Peyer's patch (tissue), 4 donors: ENCODE measurements at regions not wholly inside any gene's neighbourhood (a gene's known extent, or its start where the extent isn't known, plus 50 kb on each side); places are given as distances from the start of the nearest gene placed in this dataset.

Experiments used
- POLR2A ChIP-seq, 2 donors: fragments of 450-650 bp; IDR thresholded peaks; one replicate each; pipeline ENCODE4 v1.5.1; 2017; ENCODE audit warnings: antibody characterized with exemption in 2 of 2, mild to moderate bottlenecking in 2 of 2, moderate library complexity in 2 of 2
- TF ChIP-seq, protein P1 (sequence below), 6 experiments: fragments of 450-650 bp in 4 of 6; fragments of 200-600 bp in 2 of 6; sonication (generic) in 1 of 6; IDR thresholded peaks; one replicate each; pipeline ENCODE4 v1.5.1; 2017 to 2019; ENCODE audit warnings: antibody characterized with exemption in 6 of 6, mild to moderate bottlenecking in 3 of 6, moderate library complexity in 1 of 6

GRCh38 chr20:40868551-40869217 lies 159.9 kb upstream of the TOP1 start:
- no peak for TF ChIP-seq POLR2A (IDR thresholded peaks at IDR 0.05)
- TF ChIP-seq, protein P1, sequence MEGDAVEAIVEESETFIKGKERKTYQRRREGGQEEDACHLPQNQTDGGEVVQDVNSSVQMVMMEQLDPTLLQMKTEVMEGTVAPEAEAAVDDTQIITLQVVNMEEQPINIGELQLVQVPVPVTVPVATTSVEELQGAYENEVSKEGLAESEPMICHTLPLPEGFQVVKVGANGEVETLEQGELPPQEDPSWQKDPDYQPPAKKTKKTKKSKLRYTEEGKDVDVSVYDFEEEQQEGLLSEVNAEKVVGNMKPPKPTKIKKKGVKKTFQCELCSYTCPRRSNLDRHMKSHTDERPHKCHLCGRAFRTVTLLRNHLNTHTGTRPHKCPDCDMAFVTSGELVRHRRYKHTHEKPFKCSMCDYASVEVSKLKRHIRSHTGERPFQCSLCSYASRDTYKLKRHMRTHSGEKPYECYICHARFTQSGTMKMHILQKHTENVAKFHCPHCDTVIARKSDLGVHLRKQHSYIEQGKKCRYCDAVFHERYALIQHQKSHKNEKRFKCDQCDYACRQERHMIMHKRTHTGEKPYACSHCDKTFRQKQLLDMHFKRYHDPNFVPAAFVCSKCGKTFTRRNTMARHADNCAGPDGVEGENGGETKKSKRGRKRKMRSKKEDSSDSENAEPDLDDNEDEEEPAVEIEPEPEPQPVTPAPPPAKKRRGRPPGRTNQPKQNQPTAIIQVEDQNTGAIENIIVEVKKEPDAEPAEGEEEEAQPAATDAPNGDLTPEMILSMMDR (IDR thresholded peaks at IDR 0.05): no peak
